ENCODE measurements at regions not wholly inside any gene's neighbourhood (a gene's known extent, or its start where the extent isn't known, plus 50 kb on each side); places are given as distances from the start of the nearest gene placed in this dataset.
"Not testable (repeated sequence)": the region's sequence is repeated elsewhere in the genome, so short reads cannot be mapped to it uniquely, and the experiment has no call there.

- DNase-seq (ENCODE audit: missing footprints): peak; percentile 61
These were observed 85.6 kb upstream of the CIBAR2 start for GRCh38 chr16:85197611-85198566.

GRCh38 chr16:85199069-85199725, 86.9 kb upstream of the CIBAR2 start:
- ATAC-seq (no peak), DNase-seq (ENCODE audit: missing footprints) (peak; percentile 66)

More at GRCh38 chr16:85197611-85198566, 85.6 kb upstream of the CIBAR2 start:
- intact Hi-C loops (cut with DNase I): no loop called here
- ATAC-seq: no peak

GRCh38 chr16:85199880-85200279, 87.6 kb upstream of the CIBAR2 start:
- DNase-seq (ENCODE audit: missing footprints): peak; percentile 49
- ATAC-seq: no peak
- intact Hi-C loops (cut with DNase I): no loop called here

More at GRCh38 chr16:85199069-85199725, 86.9 kb upstream of the CIBAR2 start:
- intact Hi-C loops (cut with DNase I): no loop called here

- intact Hi-C loops (cut with DNase I): no loop called here
- DNase-seq (ENCODE audit: missing footprints) (peak; percentile 43), ATAC-seq (no peak)
These were observed 88.4 kb upstream of the CIBAR2 start for GRCh38 chr16:85200471-85201278.

- ATAC-seq (no peak), DNase-seq (ENCODE audit: missing footprints) (peak; percentile 20)
- intact Hi-C loops (cut with DNase I): no loop called here
These were observed 89.3 kb upstream of the CIBAR2 start for GRCh38 chr16:85201574-85201973.

GRCh38 chr16:85202051-85202601, 89.9 kb upstream of the CIBAR2 start:
- intact Hi-C loops (cut with DNase I): no loop called here
- no peak for DNase-seq (ENCODE audit: missing footprints)
- ATAC-seq: peak; percentile 1

- DNase-seq (ENCODE audit: missing footprints) (peak; percentile 91), ATAC-seq (peak; percentile 90)
- intact Hi-C loops (cut with DNase I): no loop called here
These were observed 90.6 kb upstream of the CIBAR2 start for GRCh38 chr16:85202631-85203461.

GRCh38 chr16:85203462-85203813, 91.2 kb upstream of the CIBAR2 start:
- intact Hi-C loops (cut with DNase I): no loop called here
- no peak for DNase-seq (ENCODE audit: missing footprints)
- ATAC-seq: no peak

- DNase-seq (ENCODE audit: missing footprints) (no peak), ATAC-seq (no peak)
- intact Hi-C loops (cut with DNase I): loop anchor here (5.0 kb wide), 1 partner anchor 32 kb away; no protein-coding TSS in a partner anchor
These were observed 92.2 kb upstream of the CIBAR2 start for GRCh38 chr16:85204242-85205010.

- not testable (repeated sequence) for ATAC-seq; DNase-seq (ENCODE audit: missing footprints)
- intact Hi-C loops (cut with DNase I): loop anchor here (5.0 kb wide), 1 partner anchor 33 kb away; no protein-coding TSS in a partner anchor
These were observed 93.0 kb upstream of the CIBAR2 start for GRCh38 chr16:85205257-85205656.

GRCh38 chr16:85205747-85206471, 93.6 kb upstream of the CIBAR2 start:
- DNase-seq (ENCODE audit: missing footprints) (no peak), ATAC-seq (no peak)
- intact Hi-C loops (cut with DNase I): loop anchor here (5.0 kb wide), 1 partner anchor 34 kb away; no protein-coding TSS in a partner anchor

- ATAC-seq (peak; percentile 51), DNase-seq (ENCODE audit: missing footprints) (peak; percentile 89)
- intact Hi-C loops (cut with DNase I): loop anchor here (5.0 kb wide), 1 partner anchor 34 kb away; no protein-coding TSS in a partner anchor
These were observed 94.4 kb upstream of the CIBAR2 start for GRCh38 chr16:85206472-85207356.

- intact Hi-C loops (cut with DNase I): loop anchor here (5.0 kb wide), 1 partner anchor 35 kb away; no protein-coding TSS in a partner anchor
- no peak for ATAC-seq
- DNase-seq (ENCODE audit: missing footprints): no peak
These were observed 95.2 kb upstream of the CIBAR2 start for GRCh38 chr16:85207357-85207921.

GRCh38 chr16:85208181-85208580, 95.9 kb upstream of the CIBAR2 start:
- intact Hi-C loops (cut with DNase I): loop anchor here (5.0 kb wide), 1 partner anchor 36 kb away; no protein-coding TSS in a partner anchor
- ATAC-seq (no peak), DNase-seq (ENCODE audit: missing footprints) (no peak)

Measured in Right ventricle myocardium inferior (tissue), 1 donor.